Stimulated activated naive CD4-positive, alpha-beta T cell treated with Interleukin-2 at 50 U/mL for 16 hours (primary cell): ENCODE measurements at regions not wholly inside any gene's neighbourhood (a gene's known extent, or its start where the extent isn't known, plus 50 kb on each side); places are given as distances from the start of the nearest gene placed in this dataset.

Experiments
- DNase-seq: peaks from one replicate; lab custom pipeline; 2025; lab: John Stamatoyannopoulos, UW

DNA sequence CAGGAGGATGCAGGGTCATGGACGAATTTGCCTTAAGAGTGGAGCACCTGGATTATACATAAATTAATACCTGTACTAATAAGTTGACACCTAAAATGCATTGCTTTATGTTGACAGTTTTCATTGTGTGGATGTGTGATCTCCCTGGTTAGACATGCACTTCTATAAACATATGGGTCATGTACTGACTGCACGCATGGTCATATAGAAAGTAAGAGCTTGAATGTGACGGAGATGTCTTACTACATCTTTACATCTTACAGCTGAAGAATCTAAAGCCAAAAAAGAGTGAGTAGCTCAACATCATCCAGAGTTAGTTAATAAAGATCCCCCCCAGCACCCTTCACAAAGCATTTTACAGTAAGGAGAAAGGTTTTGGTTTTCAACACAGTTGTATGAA, 408.4 kb upstream of the JARID2 start:
- DNase-seq, result no peak

DNA sequence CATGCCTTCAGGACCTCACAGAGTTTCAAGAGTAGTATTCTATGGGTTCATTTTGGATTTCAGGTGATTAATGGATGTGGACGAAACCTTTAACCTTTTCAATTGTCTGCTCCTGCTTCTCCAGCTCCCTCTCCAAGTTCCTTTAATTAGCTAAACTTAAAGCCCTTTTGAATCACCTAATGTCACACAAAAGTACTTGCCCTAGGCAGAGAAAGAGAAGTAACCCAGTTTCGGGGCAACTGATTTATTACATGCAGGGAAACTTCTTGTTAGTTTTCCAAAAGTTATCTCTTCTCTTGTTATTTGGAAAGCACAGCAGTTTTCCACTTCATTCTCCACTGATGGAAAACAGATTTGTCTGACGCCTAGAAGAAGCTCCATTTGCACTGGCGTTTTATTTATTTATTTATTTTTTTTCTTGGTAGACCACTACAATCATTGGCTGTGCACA, 407.7 kb upstream of the JARID2 start:
- DNase-seq, result no peak

DNA sequence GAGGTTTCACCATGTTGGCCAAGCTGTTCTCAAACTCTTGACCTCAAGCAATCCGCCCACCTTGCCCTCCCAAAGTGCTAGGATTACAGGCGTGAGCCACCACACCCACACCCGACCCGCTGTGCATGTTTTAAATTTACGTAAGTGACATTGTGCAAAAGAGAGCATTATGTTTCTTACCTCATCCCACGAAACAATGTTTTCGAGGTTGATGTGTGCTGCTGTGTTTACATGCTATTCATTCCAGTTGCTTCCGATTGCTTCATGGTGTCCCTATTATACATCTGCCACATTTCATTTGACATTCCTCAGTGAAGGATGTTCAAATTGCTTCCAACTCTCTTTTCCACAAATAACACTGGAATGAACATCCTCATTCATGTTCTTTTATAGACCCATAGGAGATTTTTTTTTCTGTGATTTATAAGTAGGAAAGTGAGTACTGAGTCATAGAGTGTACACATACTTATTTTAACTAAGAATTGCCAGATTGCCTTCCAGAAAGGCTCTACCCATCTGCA, 403.9 kb upstream of the JARID2 start:
- no peak for DNase-seq

DNA sequence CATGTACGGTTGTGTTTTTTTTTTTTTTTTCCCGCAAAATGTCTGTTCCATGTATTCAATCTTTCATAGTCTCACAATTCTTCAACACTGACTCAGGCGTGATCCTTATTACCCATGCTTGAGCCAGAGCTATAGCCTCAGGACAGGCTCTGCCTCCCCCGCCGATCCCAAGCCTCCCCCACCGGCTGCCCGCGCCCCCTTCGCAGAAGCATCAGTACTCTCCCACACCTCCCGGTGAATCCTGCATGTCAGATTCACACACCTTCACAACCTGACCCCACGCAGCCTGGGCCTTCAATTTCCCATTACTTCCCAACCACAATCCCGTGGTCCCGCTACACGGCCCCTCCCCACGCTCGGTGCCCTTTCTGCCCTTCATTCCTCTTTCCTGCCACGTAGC, 401.5 kb upstream of the JARID2 start:
- no peak for DNase-seq

- no peak for DNase-seq
Measured at GRCh38 chr6:14848019-14848418, 397.9 kb upstream of the JARID2 start.

DNA sequence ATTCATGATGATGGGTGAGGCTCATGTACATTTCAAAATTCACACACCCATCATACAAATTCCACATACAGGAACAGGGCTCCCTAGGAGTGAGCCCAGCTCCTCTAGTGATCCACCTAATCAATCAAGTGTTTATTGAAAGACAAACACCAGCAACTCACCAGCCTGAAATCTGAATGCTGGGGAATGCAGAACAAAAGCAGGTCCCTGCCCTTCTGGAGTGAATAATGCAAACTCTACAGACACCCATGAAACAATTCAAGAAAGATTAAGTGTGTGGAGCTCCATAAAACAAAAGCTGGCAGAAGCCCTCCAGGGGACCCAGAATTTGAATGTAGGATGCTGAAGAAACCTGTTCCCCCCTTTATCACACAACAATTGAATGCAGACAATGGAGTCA, 396.7 kb upstream of the JARID2 start:
- DNase-seq, result no peak

DNA sequence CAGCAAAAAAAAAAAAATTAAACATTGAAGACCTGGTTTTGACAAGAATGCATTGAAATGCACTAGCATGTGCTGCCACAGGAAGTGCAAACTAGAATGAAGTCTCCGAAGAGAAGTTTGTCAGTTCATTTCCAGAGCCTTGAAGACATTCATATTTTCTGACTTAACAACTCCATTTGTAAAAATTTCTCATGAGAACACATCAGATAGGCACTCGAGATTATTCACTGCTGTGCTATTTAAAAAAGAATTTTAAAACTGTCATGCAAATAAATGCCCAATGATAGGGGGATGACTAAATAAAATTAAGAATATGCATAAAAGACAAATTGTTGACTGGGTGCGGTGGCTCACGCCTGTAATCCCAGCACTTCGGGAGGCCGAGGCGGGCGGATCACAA, 394.6 kb upstream of the JARID2 start:
- no peak for DNase-seq

DNA sequence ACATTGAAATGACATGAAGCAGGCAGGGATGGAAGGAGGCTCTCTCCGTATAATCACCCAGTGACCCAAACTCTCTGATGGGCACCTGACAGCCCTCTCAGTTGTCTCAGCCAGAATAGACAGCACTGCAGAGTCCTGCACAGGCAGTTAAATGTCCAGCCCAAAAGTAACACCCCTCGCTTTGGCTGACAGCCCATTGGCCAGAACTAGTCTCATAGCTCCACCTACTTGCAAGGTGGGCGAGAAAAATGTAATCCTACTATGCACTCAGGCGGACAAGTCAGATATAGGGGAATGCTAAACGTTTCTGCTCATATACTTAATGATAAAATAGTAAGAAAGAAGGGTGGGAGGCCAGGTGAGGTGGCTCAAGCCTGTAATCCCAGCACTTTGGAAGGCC, 393.5 kb upstream of the JARID2 start:
- no peak for DNase-seq

- no peak for DNase-seq
Measured at GRCh38 chr6:14856177-14856576, 389.7 kb upstream of the JARID2 start.

DNA sequence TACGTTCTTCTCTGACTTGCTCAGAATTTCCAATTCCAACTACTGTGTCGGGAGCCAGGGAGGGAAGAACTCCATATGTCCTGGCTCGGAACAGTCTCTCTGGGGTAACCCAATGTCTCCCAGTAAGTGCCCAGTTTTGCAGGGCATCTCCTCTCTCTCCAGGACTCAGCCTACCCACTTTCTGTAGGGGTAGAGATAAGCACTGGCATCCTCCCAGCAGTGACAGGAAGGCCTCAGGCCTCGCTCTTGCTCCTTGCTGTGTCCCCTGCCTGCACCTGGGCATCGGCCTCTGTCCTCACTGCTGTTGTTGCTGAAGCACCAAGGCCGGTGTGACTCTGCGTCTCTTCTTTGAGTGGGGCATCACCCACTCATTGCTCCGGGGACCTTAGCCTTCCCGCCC, 388.9 kb upstream of the JARID2 start:
- no peak for DNase-seq

- peak; percentile 67 for DNase-seq
Measured at GRCh38 chr6:14857501-14857900, 388.4 kb upstream of the JARID2 start.

DNA sequence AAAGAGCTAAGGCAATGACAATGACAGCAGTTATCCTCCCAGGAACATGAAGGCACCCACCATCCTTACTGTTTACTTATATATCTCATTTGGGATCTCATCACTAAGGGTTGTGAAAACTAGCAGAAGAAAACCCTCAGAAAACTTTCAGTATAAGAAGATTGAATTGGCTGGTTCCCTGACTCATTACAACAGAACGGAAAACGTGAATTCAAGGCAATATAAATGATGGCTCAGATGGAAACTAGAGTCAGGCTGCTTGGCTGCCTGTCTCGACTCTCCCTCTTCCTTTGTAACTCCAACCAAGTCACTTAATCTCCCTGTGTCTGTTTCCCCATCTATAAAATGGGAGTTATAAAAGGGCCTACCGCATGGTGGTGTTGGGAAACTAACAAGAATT, 387.1 kb upstream of the JARID2 start:
- no peak for DNase-seq

DNA sequence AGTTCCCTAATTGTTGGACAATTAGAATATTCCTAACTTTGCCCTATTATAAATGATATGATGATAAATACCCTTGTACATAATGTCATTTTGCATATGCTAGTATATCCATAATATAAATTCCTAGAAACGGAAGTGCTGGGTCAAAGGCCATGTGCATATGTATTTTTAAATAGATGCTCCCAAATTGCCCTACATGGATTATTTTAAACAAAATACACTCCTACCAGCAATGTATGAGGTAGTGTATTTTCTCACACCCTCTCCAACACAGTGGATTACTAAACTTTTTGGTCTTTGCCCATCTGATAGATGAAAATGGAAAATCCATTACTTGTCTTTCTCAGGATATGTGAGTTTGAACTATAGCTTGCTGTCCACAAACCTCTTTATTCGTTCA, 385.1 kb upstream of the JARID2 start:
- DNase-seq, result no peak

DNA sequence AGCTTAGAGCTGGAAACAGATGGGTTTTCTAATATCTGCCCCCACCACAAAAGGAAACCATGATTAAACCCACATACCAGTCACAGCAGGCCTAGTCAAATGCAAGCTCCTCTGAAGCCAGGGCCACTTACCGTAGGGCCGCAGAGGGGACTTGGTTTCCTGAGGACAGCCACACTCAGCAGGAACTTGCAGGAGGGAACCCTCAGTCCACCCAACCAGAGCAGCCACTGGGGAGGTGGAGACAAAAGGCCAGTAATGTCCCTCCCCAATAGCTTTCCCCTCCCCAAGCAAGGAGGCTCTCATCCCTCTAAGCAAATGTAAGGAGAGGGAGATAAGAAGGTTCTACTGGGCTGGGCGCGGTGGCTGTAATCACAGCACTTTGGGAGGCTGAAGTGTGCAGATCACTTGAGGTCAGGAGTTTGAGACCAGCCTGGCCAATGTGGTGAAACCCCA, 384.4 kb upstream of the JARID2 start:
- DNase-seq, result no peak

DNA sequence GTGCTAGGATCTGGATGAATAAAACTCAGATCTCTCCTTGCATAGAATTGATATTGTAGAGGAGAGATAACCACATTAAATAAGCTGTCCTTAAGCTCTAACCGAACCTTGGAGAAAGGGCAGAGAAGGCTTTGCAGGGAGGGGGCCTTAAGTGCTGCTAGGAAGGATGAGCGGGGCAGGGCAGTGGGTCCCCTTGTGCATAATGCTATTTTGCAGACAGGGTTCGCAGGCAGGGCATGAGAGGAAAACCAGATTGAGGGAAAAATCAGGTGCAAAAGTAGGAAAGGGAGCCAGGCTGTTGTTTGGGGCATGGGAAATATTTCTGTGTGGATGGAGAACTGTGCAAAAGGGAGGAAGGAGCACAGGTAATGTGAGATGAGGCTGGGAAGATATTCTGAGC, 383.0 kb upstream of the JARID2 start:
- DNase-seq, result no peak

- DNase-seq, result no peak
Measured at GRCh38 chr6:14863902-14864850, 381.7 kb upstream of the JARID2 start.

DNA sequence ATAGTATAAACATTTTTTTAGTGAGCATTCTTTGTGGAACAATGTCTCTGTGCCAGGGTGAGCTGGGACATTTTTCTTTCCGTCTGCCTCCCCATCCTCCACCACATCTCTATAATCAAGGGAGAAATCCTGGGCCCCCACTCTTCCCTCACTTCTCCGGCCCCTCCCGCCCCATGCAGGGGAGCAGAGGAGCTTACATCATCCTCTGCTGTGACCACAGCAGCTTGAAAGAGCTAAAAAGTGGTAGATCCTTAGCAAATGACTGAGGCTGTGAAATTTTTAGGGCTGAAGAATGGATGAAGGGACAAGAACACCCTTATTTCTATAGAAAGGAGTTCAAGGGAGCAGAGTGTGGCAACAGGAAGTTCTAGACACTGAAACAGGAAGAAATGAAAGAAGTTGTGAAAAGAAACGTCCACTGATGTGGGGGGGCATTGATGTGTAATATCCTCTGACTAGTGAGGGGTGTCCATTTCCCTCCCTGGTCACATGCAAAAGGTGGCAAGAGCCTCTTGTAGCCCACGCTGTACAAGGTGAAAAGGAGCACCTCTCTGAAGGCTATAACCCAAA, 380.3 kb upstream of the JARID2 start:
- DNase-seq, result no peak

DNA sequence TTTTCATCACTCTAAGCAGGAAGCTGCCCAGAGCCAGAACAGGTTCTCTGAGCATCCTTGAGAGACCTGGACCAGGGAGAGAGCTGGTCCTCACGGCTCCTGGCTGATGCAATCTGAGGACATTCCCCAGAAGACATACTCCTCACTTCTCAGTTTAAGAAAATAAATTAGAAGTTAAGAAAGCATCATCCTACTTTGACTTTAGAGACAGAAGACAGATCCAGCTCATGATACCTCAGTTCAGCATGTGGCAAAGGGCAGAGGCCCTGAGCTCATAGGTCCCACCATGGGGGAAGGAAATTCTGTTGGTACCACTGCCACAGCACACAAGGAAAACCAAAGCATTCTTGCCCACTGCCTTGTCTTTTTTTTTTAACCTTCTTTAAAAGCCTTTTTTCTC, 378.1 kb upstream of the JARID2 start:
- DNase-seq, result no peak

DNA sequence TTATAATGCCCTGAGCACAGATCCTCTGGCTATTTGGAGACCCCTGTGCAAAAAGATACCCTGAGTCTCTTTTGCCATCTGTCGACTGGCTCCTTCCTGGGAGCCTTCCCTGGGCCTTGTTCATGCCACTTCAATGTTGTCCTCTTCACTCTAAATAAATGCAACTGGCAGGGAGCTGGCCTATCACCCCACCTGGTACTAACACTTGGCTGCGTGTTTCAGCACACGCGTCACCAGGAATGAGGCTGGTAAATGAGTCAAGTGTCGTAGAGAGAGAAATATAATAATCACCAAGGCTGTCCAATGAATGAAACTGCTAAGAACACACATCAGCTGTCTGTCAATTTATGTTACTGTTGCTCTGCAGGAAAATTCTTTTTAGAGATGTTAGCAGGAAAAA, 374.6 kb upstream of the JARID2 start:
- no peak for DNase-seq

GRCh38 chr6:14873101-14873500, 372.8 kb upstream of the JARID2 start:
- no peak for DNase-seq

DNA sequence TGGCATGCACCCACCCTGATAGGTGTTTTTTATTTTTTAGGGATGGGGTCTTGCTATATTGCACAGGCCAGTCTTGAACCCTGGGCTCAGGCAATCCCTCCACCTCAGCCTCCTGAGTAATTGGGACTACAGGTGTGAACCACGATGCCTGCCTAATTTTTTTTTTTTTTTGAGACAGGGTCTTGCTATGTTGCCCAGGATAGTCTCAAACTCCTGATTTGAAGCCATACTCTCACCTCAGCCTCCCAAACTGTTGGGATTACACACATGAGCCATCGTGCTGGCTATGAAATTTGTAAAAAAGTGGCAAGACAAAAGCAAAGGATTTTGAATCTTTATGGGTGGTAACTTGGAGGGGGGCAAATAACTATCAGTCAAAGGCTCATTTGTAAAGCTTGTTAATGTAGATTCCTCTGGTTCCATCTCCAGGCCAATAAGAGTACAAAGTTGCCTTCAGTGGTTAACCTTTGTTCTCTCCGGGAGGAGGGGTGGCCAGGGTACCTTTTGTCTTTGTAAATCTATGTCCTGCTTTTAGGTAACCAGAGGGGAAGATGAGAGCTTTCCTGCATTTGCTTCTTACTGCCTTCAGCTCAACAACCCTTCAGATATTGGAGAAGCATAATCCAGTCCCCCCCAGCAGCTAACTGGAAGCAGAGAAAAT, 372.0 kb upstream of the JARID2 start:
- DNase-seq, result no peak

DNA sequence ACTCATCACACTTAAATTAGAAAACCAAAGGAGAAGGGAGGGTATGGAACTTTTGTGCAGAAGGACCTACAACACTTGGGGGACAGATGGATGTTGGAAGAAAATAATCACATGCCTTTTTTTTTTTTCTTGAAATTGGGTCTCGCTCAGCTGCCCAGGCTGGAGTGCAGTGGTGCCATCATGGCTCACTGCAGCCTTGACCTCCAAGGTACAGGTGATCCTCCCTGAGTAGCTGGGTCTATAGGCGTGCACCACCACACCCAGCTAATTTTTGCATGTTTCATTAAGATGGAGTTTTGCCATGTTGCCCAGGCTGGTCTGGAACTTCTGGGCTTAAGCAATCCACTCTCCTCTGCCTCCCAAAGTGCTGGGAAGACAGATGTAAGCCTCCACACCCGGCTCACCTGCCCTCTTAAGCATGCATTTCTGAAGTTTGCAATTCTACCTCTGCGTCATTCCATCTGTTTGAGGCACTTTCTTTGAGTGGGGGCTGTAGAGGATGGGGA, 370.8 kb upstream of the JARID2 start:
- DNase-seq, result no peak
